ENCODE measurements at regions not wholly inside any gene's neighbourhood (a gene's known extent, or its start where the extent isn't known, plus 50 kb on each side); places are given as distances from the start of the nearest gene placed in this dataset.
"Not testable (repeated sequence)": the region's sequence is repeated elsewhere in the genome, so short reads cannot be mapped to it uniquely, and the experiment has no call there.

DNA sequence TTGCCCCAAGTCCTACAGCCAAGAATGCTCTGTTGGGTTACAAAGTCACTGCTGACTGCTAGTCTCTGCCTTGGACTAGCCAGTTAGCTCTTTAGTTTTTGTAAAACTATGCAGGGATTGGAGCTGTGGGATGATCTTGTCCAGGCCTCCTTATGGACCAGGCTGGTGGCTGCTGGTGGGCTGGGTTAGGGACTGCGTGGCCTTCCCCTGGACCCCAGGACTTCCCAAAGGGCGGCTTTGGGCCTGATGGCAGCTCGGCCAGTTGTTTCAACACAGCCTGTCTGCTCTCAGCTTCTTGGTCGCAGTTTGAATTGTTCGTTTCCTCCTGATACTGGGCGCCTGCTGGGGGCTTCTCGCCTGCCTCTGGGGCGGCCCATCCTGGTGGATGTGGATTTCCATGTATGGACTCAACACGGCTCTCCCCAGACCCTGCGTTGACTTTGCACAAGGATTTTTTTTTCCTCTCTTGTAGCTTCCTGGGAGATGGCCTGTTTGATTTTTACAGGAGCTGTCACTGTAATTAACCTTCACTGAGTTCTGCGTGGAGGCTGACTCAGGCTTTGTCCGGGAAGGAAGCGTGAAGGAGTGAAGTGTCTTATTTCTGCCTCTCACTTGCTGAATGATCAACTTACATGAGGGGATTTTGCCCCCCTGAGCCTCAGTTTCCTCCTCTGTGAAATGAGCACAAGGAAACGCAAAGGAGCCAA lies 91.9 kb upstream of the NEURL1B start:
- DNase-seq (ENCODE audit: low read depth) = no peak

DNA sequence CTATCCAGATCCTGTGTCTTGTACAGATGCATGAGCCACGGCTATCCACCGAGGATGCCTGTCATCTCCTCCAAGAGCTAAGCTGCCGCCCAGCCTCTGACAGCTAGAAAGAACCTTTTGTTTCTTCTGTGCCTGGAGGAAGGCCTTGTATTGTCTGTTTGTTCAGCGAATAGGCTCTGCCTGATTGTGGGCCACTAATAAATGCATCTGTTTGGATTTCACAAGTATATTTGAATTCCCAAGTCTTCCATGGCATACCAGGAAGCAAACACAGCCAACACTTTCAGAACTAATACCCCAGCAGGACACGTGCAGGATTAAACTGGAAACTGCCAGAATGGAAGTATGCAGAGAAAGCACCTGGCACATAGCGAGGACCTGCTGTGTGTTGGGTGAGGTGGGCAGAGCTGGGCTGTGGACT lies 92.7 kb upstream of the NEURL1B start:
- DNase-seq (ENCODE audit: low read depth) = no peak

DNA sequence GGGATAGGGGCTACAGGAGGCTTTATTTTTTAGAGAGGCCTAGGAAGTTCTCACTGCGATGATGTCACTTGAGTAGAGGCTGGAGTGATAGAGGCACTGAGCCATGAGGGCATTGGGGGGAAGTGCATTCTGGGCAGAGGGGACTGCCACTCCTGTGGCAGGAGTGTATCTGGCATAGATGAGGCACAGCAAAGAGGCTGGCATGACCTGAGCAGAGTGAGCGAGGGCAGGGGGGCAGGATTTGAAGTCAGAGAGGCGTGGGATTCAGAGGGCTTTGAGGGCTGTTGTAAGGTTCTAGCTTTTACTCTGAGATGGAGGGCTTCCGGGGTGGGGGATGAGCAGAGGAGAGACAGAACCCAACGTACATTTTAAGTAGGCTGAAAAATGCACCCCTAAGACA lies 91.9 kb upstream of the SH3PXD2B start:
- no peak for DNase-seq (ENCODE audit: low read depth)

DNA sequence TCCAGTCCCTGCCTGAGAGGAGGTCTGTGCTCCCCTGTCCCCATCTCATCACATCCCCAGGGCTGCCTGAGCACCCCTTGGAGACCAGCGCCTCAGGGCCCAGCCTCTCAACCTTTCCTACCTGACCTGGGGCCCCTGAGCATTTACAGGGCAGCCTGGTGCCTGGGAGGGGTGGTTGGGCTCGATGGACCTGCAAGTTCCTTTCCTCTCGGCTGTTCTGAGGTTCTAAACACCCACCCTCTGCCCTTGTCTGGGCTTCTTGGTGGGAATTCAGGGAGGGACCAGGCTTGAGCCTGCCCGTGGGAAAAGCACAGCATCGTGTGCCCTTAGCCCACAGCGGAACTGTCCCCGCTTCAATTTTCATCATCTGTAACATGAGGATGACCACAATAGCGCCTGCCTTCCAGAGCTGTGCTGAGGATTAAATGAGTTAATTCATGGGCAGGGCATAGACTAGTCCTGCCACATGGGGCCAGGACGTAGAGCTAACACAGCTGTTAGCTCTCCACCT lies 91.0 kb upstream of the SH3PXD2B start:
- DNase-seq (ENCODE audit: low read depth) = no peak

DNA sequence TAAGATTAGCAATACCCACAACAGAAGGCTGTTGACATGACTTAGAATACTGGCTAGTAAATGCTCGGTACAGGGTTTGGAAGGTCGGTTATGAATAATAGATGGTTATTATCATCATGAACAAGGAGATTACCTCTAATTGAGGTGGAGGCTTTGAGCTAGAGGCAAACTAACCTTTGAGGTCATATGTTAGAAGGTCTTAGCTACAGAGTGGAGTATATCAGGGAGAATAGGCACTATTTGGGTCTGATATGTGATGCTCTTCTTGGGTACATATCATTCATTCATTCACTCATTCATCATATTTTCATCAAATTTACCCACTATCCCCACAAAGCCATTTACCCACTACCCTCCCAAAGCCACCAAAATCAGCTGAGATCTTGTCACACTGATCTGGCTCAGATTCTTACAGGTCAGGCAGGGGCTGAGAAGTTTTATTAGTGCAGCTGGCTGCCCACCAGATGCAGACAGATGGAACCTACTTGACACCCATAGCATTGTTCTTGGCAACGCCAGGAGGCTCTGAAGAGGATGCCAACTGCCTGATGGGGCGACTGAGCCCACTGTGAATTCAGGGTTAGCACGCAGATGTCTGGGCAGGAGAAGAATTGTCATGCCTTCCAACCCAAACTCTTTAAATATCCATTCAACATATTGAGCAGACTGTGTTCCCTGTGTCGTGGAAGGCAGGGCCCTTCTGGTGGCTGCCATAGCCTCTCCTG lies 90.2 kb upstream of the SH3PXD2B start:
- no peak for DNase-seq (ENCODE audit: low read depth)

DNA sequence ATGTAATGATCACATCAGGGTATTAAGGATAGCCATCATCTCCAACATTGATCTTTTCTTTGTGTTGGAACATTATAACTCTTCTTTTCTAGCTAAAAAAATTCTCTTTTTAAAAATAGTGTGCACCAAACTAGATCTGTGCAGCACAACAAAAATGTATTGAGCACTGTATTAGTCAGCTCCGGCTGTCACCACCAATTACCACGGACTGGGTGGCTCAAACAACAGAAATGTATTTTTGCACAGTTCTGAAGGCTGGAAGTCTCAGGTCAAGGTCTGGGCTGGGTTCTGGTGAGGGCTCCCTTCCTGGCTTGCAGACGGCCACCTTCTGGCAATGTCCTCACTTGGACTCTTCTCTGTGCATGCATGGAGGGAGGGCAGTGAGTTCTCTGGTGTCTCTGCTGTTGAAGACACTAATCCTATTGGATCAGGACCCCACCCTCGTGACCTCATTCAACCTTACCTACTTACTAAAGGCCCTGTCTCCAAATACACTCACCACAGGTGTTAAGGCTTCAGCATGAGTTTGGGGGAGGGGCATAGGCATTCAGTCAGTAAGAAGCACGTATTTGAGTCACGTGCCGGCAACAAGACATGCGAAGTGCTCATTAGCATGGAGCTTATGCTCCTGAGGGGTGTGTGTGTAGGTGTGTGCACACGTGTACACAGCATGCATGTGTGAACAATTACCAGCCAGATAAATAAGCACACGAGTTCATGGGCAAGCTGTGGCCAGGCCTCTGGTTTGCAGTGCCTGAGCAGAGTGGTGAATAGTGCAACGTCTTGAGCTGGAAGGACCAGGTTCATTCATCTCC lies 89.4 kb upstream of the SH3PXD2B start:
- no peak for DNase-seq (ENCODE audit: low read depth)

DNA sequence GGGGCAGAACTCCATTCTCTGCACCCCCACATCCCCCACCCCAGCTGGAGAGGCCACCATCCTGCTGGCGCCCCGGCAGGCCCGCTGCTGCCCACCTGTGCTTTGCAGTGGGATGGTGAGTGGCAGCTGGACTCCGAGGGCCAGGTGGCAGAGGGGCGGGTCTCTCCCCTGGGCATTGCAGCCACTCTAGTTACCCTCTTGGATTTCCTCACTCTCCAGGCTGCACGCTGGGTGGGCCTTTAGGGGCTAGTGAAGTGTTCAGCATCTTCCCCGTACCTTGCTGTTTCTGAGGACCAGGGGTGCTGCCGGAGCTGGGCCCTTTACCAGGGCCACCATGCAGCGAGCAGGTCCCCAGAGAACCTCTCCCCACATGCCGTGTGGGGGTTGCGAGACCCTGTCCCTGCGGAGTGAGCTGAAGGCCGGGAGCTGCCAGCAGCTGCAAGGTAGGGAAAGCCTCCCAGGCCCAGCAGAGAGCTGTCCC lies 88.4 kb upstream of the SH3PXD2B start:
- DNase-seq (ENCODE audit: low read depth) = no peak

DNA sequence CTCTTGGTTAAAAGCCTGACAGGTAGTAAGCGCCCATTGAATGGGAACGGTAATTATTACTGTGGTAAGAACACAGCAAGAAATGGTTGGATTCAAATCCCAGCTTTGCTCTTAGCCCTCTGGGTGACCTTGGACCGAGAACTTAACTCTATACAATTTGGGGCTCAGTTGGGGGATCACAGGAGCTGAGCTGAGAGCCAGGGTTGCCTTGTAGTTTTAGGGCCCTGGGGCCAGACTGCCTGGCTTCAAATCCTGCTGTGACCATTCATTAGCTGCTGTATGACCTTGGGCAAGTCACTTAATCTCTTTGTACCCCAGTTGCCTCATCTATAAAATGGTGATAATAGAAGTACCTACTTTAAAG lies 87.4 kb upstream of the SH3PXD2B start:
- no peak for DNase-seq (ENCODE audit: low read depth)

DNA sequence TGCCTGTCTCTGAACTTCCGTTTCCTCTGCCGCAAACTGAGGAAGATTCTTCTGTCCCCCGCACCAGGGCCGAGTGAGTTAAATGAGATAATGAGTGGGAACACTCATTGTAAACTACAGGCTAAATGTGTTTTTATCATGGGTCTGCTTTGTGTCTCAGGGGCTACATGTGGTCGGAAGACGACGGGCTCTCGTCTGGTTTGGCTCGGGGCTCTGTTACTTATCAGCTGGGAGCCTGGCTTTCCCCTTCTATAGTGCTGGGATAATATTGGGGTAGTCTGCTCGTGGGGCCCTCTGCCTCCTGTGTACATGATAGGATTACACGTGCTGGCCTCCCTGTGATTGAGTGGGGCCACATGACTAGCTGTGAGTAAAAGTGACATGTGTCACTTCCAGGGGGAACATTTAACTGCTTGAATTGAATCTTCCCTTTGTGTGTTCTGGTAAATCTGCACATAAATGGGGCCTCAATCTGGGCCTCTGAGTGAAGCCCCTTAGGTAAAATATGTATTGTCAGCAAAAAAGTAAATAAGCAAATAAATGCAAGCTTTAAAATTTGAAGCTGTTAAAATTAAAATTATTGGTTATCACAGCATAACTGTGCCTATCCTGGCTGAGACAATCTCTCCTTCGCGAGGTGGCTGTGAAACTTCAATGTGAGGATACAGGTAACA lies 86.9 kb upstream of the SH3PXD2B start:
- no peak for DNase-seq (ENCODE audit: low read depth)

DNA sequence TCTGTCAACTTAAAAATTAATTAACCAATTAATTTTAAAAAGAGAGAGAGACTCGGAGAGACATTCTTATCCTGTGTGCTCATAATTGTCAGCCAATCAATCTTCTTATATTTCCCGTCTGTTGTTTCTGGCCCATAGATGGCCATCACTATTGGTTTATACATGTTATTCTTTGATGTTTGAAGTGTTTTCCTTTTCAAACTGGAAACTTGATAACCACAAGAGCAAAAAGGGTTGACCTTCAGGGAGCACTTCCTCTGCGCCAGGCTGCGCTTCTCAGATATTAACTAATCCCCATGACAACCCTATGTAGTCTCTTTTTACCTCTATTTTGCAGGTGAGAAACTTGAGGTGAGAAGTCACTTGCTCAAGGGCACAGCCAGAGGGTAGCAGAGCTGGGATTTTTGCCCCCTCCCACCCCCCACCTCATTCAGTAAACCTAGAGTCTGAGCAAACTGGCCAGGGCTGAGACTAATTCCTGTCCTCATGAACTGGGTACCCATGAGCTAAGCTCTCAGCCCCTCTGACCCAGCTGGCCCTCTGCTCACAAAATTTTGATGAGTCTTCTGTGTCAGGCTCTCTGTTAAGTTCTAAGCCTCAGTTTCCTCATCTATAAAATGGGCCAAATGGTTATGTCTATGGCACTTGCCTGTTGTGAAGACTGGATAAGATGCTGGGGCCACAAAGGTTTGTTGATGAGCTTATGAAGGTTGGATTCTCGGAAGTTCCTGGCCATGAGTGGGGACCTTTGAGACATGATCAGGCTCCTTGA lies 86.0 kb upstream of the SH3PXD2B start:
- no peak for DNase-seq (ENCODE audit: low read depth)

DNA sequence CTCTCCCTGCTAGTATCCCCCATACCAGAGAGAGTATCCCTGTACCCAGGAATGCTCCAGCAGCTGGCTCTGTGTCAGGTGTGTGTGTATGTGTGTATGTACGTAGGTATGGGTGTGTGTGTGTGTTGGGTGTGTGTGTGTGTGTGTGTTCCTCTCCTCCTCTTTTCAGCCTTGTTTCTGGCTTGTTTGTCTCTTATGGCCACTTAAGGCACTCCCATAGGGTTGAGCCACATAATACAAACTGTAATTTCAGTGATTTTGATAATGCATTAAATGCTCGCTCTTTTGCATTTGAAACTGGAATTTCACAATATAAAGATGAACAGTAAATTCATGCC lies 80.8 kb upstream of the SH3PXD2B start:
- no peak for DNase-seq (ENCODE audit: low read depth)

DNA sequence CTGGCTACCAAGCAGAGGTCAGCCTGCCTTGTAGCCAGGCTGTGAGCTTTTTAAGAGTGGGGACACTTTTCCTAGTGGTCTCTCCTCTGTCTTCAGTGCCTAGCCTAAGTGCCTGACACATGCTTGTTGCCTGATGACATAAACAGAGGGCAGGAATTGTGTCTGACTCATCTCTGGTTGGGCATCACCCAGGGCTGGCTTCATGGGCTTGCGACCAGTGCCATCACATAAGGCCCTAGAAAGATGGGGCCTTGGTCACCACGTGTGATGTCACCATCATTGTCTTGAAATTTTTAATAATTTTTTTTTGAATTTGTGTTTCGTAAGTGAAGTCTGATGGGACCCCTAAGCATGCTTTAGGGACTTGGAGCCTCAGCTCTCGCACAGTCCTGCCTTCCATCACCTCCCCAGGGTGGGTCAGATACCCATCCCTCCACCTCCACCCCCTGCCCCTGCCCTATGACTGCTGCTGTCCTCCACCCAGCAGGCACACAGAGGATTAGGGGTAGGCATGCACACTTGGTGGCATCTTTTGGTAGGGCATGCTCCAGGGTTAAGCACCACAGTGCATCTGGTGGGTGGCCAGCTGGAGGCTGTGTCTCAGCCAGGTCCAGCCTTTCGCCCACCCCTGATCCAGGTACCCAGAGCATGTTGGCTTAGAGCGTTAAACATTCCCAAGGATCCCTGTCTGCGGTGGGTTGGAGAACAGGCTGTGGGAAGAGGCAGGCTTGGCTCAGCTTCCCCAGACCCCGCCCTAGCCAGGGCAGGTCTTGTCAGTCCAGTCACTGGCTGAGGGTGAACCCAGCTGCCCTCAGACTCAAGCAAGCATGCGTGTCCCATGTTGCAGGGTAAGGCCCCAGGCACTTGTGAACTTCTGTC lies 80.1 kb upstream of the SH3PXD2B start:
- DNase-seq (ENCODE audit: low read depth) = no peak

DNA sequence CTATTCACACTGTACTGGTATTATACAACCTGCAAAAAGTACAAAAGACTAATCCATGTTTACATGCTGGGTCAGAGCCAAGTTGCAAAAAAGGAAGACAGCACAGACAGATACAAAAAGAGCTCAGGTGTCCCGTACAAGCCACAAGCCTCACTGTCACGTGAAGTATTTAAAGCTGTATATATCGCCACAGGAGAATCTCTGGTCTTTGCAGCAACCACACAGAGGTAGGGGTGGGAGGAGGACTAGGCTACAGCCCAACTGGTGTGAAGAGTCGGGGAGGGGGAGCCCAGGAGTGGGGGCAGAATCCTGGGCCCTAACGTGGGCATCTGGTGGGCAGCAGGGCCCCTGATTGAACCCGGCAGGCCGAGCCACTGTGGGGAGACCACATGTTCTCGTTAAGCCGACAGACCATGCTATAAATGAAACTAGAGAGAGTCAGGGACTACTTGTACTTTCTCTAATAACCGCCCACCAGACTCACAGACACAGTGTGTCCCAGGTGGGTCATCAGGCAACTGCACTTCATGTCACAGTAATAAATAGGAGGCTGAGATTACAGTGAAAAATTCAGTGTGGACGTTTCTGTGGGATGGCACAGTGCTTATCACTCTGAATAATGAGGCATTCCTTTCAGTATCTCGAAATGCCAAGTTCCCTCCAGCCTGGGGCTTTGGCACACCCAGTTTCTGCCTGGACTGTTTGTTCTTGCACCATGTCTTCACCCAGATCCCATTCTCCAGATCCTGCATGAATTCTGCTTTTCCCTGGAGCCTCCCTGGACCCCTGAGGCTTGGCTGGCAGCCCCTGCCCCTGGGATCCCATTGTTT lies 79.3 kb upstream of the SH3PXD2B start:
- no peak for DNase-seq (ENCODE audit: low read depth)

DNA sequence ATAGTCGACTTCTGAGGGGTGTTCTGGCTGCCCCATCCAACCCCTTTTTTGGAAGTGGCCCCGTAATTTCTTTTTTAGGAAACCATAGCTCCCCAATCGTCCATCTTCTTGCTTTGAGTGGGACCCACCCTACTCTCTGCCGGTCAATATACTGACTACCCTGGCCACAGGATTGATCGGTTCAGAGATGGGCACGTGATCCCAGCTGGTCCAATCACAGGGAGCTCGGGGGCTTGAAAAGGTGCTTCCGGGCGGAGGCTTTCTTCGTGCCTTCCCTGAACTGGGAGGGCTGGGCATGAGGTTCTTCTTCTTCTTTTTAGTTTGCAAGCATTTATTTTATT lies 78.7 kb upstream of the SH3PXD2B start:
- DNase-seq (ENCODE audit: low read depth) = no peak

DNA sequence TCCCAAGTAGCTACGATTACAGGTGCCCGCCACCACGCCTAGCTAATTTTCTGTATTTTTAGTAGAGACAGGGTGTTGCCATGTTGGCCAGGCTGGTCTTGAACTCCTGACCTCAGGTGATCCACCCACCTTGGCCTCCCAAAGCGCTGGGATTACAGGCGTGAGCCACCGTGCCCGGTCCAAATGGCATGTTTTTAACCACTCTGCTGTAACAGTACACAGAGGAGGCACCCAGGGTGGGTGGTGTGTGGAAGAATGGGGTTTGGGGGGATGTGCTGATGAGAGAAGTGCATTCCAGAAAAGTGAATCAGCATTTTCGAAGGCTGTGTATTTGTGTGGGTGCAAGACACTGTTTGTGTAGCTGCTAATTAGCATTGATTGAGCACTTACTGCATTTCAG lies 78.1 kb upstream of the SH3PXD2B start:
- DNase-seq (ENCODE audit: low read depth) = not testable (repeated sequence)

DNA sequence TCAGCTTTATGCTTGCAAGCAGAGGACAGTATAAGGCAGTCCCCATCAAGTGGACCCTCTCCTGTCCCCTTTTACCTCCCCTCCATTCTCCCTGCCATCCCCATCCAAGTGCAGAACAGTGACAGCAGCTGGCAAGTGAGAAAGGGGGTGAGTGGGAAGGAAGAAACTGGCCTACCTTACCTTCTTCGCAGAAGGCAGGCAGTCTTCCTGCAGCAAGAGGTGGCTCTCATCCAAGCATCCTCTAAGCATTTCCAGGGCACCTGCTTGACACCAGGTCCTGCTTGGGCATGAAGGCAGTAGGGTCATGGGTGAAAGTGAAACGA lies 77.3 kb upstream of the SH3PXD2B start:
- DNase-seq (ENCODE audit: low read depth) = no peak

DNA sequence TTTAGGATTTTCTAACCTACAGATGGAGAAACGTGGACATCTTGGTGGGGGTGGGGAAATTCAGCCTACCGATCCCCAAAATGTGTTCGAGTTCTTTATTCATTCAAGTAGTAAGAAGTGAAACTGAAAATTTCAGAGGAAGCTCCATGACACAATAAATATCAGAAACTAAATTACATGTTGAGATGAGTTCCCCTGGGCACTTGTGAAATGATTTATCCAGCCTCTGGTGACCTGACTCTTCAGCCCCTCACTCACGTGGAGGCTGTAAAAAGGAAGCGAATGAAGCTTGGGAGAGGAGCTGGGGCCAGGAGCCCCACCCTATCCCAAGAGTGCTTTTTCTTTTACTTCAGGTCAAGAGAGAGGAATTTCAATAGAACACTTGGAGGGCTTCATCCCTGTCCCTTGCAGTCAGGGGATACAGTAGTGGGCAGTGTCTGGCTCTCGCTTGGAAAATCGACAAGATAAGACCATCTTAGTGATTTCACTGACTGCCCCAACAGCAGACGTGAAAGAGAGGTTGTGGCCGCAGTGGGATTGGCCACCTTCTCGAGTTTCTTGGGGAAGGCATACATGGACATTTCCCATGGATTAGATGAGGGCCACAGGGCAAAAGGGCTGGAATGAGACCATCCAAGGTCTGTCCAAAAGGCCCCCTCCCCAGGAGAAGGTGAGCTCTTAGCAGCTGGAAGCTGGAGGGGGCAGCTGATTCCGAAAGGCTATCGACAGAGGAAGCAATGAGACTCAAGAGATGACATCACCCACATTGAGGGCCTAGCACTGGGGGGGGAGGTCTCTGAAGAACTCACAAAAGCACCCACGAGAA lies 76.8 kb upstream of the SH3PXD2B start:
- DNase-seq (ENCODE audit: low read depth) = no peak

DNA sequence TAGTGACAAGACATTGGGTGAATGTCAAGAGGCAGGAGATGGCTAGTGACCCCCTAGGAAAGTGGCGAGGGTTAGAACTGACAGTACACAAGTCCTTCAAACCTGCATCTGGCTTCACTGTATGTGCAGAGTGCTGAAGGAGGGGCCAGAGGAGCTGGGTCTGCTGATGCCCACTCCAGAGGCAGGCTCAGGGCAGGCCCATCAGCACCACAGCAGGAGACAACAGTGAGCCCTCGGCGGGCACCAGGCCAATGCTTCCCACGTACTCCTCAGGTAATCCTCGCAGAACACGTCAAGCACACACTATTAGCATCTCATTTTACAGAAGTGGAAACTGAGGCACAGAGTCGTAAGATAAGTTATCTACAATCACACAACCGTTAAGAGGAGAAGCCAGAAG lies 76.1 kb upstream of the SH3PXD2B start:
- no peak for DNase-seq (ENCODE audit: low read depth)

DNA sequence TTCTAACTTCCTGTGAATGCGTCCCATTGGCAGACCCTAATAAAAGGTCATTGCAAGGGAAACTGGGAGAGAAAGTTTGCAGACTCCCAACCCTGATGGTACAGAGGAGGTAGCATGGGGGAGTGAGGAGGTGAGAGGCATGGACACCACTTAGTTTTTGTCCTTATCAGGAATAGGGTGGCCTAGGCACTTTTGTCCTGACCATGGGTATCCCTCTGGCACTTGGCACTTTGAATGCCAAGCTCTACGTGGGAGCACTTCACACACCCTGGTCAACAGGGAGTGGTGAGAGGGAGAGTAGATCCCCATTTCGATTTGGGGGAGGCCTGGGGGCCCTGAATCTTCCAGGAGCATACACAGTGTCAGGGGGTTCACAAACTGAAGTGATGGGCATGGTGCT lies 75.6 kb upstream of the SH3PXD2B start:
- no peak for DNase-seq (ENCODE audit: low read depth)

Data from GM04504 (cell line).